Liver (tissue), 8 donors: ENCODE measurements at regions not wholly inside any gene's neighbourhood (a gene's known extent, or its start where the extent isn't known, plus 50 kb on each side); places are given as distances from the start of the nearest gene placed in this dataset.

ENCODE experiments used
- DNase-seq: peaks from one replicate; pipeline ENCODE4 v3.0.0-alpha.2; 2017; ENCODE audit warnings: low spot score
- H3K27ac ChIP-seq, 2 donors: one replicate each; pipeline ENCODE4 v1.7.0; 2013; ENCODE audit warnings: inconsistent platforms in 2 of 2, low read length in 2 of 2, control low read depth in 1 of 2, low read depth in 1 of 2, mild to moderate bottlenecking in 1 of 2
- H3K27me3 ChIP-seq, 4 donors: one replicate each; pipeline versions ENCODE4 v1.6.1 to v1.7.0; 2013; ENCODE audit warnings: low read length in 3 of 4, inconsistent platforms in 1 of 4, mild to moderate bottlenecking in 1 of 4, moderate library complexity in 1 of 4; ENCODE audit not compliant: control insufficient read depth in 4 of 4, insufficient read depth in 4 of 4
- H3K36me3 ChIP-seq, 4 donors: one replicate each; pipeline versions ENCODE4 v1.6.1 to v1.7.0; 2013; ENCODE audit warnings: low read length in 3 of 4, mild to moderate bottlenecking in 3 of 4, low read depth in 1 of 4, moderate library complexity in 1 of 4; ENCODE audit not compliant: control insufficient read depth in 4 of 4, insufficient read depth in 3 of 4
- H3K4me1 ChIP-seq, 4 donors: one replicate each; pipeline versions ENCODE4 v1.6.1 to v1.7.0; 2013; ENCODE audit warnings: low read length in 3 of 4, mild to moderate bottlenecking in 3 of 4, moderate library complexity in 1 of 4; ENCODE audit not compliant: control insufficient read depth in 4 of 4, insufficient read depth in 4 of 4
- H3K4me3 ChIP-seq, 3 donors: one replicate each; pipeline versions ENCODE4 v1.6.1 to v1.7.0; 2013; ENCODE audit warnings: low read length in 3 of 3, control low read depth in 1 of 3, low read depth in 1 of 3, mild to moderate bottlenecking in 1 of 3
- H3K9ac ChIP-seq, 2 donors: one replicate each; pipeline ENCODE4 v1.7.0; 2013; ENCODE audit warnings: low read length in 2 of 2, mild to moderate bottlenecking in 2 of 2, moderate library complexity in 2 of 2, control low read depth in 1 of 2, low read depth in 1 of 2
- H3K9me3 ChIP-seq, 4 donors: one replicate each; pipeline versions ENCODE4 v1.6.1 to v1.7.0; 2013; ENCODE audit warnings: low read length in 3 of 4; ENCODE audit not compliant: control insufficient read depth in 4 of 4
- ATF3 ChIP-seq: IDR thresholded peaks from 2 replicates; pipeline ENCODE4 v1.6.1; 2016; ENCODE audit warnings: antibody characterized with exemption
- EGR1 ChIP-seq, 2 donors: IDR thresholded peaks; 2 replicates each; pipeline ENCODE4 v1.6.1; 2016 to 2018; ENCODE audit warnings: antibody characterized with exemption in 2 of 2, low read depth in 2 of 2
- FOXA1 ChIP-seq: IDR thresholded peaks from 2 replicates; pipeline ENCODE4 v1.6.1; 2016; ENCODE audit warnings: antibody characterized with exemption
- GABPA ChIP-seq, 2 donors: IDR thresholded peaks in 1 of 2; conservative IDR thresholded peaks in 1 of 2; 2 replicates each; pipeline ENCODE4 v1.6.1; 2016; ENCODE audit warnings: antibody characterized with exemption in 2 of 2, mild to moderate bottlenecking in 1 of 2, moderate library complexity in 1 of 2
- HNF4G ChIP-seq: IDR thresholded peaks from 2 replicates; pipeline ENCODE4 v1.6.1; 2016; ENCODE audit warnings: antibody characterized with exemption
- MAX ChIP-seq: IDR thresholded peaks from 2 replicates; pipeline ENCODE4 v1.6.1; 2016; ENCODE audit warnings: antibody characterized with exemption
- SP1 ChIP-seq: IDR thresholded peaks from 2 replicates; pipeline ENCODE4 v1.6.1; 2018; ENCODE audit warnings: antibody characterized with exemption, mild to moderate bottlenecking
- YY1 ChIP-seq: IDR thresholded peaks from 2 replicates; pipeline ENCODE4 v1.6.1; 2016; ENCODE audit warnings: antibody characterized with exemption, mild to moderate bottlenecking
- WGBS: extraction: QIAGEN DNeasy Blood & Tissue Kit; methylation state at CpG from one replicate; pipeline ENCODE4 v1.1.7; 2013; 5-methylcytosine and 5-hydroxymethylcytosine counted together
- TF ChIP-seq, protein P1 (sequence below): IDR thresholded peaks from 2 replicates; pipeline ENCODE4 v1.6.1; 2016; ENCODE audit warnings: antibody characterized with exemption
- TF ChIP-seq, protein P2 (sequence below): fragments of 150-350 bp; IDR thresholded peaks from 2 replicates; pipeline ENCODE4 v1.5.1; 2017; ENCODE audit warnings: improper control_type of control experiment, low read depth, low read length; ENCODE audit not compliant: missing input control
- donor health status: healthy.
- donor health status: healthy.
- donor health status: healthy.
- donor health status: healthy.
- donor health status: healthy.

DNA sequence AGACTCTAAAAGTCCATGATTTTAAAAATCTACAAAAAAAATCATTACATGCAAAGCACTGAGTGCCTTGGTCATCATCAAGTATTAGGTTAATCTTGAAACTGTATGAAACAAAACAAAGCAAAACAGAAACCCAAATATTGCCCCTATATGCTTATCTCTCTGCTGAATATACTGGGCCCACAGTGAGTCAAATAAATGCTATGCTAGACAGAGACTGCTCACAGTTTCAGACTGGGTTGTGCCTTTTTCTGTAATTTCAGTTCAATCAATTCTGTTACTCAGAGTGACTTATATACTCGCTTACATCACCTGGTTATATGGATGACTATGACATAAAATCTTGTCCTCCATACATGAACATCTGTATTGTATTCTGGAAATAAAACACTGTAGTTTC, 257.1 kb upstream of the ACTRT1 start (continued):
- TF ChIP-seq, protein P1, sequence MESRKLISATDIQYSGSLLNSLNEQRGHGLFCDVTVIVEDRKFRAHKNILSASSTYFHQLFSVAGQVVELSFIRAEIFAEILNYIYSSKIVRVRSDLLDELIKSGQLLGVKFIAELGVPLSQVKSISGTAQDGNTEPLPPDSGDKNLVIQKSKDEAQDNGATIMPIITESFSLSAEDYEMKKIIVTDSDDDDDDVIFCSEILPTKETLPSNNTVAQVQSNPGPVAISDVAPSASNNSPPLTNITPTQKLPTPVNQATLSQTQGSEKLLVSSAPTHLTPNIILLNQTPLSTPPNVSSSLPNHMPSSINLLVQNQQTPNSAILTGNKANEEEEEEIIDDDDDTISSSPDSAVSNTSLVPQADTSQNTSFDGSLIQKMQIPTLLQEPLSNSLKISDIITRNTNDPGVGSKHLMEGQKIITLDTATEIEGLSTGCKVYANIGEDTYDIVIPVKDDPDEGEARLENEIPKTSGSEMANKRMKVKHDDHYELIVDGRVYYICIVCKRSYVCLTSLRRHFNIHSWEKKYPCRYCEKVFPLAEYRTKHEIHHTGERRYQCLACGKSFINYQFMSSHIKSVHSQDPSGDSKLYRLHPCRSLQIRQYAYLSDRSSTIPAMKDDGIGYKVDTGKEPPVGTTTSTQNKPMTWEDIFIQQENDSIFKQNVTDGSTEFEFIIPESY, result no peak
- no peak for TF ChIP-seq HNF4G
- TF ChIP-seq, protein P2, sequence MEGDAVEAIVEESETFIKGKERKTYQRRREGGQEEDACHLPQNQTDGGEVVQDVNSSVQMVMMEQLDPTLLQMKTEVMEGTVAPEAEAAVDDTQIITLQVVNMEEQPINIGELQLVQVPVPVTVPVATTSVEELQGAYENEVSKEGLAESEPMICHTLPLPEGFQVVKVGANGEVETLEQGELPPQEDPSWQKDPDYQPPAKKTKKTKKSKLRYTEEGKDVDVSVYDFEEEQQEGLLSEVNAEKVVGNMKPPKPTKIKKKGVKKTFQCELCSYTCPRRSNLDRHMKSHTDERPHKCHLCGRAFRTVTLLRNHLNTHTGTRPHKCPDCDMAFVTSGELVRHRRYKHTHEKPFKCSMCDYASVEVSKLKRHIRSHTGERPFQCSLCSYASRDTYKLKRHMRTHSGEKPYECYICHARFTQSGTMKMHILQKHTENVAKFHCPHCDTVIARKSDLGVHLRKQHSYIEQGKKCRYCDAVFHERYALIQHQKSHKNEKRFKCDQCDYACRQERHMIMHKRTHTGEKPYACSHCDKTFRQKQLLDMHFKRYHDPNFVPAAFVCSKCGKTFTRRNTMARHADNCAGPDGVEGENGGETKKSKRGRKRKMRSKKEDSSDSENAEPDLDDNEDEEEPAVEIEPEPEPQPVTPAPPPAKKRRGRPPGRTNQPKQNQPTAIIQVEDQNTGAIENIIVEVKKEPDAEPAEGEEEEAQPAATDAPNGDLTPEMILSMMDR, result no peak

DNA sequence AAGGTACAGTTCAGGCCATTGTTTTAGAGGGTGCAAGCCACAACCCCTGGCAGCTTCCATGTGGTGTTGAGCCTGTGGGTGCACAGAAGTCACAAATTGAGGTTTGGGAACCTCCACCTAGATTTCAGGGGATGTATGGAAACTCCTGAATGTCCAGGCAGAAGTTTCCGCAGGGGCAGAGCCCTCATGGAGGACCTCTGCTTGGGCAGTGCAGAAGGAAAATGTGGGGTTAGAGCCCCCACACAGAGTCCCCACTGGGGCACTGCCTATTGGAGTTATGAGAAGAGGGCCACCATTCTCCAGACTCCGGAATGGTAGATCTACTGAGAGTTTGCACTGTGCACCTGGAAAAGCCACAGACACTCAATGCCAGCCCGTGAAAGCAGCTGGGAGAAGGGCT, 242.0 kb upstream of the ACTRT1 start:
- WGBS, result 86% methylated on average over 3 of the region's 3 CpGs
- no peak overlapping the region for H3K27ac ChIP-seq
- no peak for DNase-seq
- no peak overlapping the region for H3K4me3 ChIP-seq
- no peaks in the 10 kb centered on the region for H3K27me3 ChIP-seq
- no peaks in the 10 kb centered on the region for H3K36me3 ChIP-seq
- peaks cover 0 to 2% (median under 1%) of the 10 kb centered on the region in 4 donors for H3K9me3 ChIP-seq
- H3K4me1 ChIP-seq, result no peaks in the 10 kb centered on the region
- TF ChIP-seq HNF4G, result no peak
- TF ChIP-seq MAX, result no peak
- no peak for TF ChIP-seq YY1
- TF ChIP-seq SP1, result no peak
- TF ChIP-seq, protein P1, result no peak
- TF ChIP-seq EGR1 (IDR thresholded peaks at IDR 0.05; ENCODE audit: low read depth in 2 of 2), result no peak
- no peak for TF ChIP-seq ATF3
- no peak for TF ChIP-seq GABPA (IDR thresholded peaks at IDR 0.05 in 1 of 2, conservative IDR thresholded peaks at IDR 0.05 in 1 of 2)
- no peak for TF ChIP-seq FOXA1
- no peak overlapping the region for H3K9ac ChIP-seq

DNA sequence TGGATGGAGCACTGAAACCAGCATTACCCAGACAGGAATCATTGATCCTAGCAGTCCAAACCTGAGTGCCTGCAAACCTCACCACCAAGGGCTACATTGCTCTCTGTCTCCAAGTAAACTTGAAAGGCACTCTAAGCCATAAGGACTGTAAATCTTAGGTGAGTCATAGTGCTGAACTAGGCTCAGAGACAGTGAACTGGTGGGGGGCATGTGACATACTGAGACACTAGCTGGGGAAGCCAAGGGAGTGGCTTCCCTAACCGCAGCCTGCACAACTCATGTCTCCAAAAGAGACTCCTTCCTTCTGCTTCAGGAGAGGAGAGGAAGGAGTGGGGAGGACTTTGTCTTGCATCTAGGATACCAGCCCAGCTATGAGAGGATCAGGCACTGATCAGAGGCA, 235.5 kb upstream of the ACTRT1 start:
- Histone ChIP-seq H3K36me3 (no peaks in the 10 kb centered on the region), H3K27ac (no peak overlapping the region), H3K9ac (no peak overlapping the region), H3K9me3 (peaks cover 0 to 2% (median 0%) of the 10 kb centered on the region in 4 donors), H3K27me3 (peaks cover 0 to 2% (median 0%) of the 10 kb centered on the region in 4 donors), H3K4me3 (no peak overlapping the region), H3K4me1 (no peaks in the 10 kb centered on the region)
- 86% methylated on average over 1 of the region's 1 CpG for WGBS
- no peak for DNase-seq
- TF ChIP-seq, protein P2, result no peak
